HCT116 (cell line): ENCODE measurements at regions not wholly inside any gene's neighbourhood (a gene's known extent, or its start where the extent isn't known, plus 50 kb on each side); places are given as distances from the start of the nearest gene placed in this dataset.

Experiments used
- ATAC-seq: fragments of 200-7000 bp; cut with Tn5 transposase; 2 replicates; pipeline ENCODE4 v1.9.1; 2020; ENCODE audit warnings: mild to moderate bottlenecking, moderate library complexity
- BruUV-seq: library from RNA; stranded (reverse); fragments of 400-500 nt; replicated peaks from 2 replicates; lab custom pipeline; 2021; lab: Mats Ljungman, UMichigan
- CTCF ChIA-PET: fragments of 300-600 bp; sonication (Branson Sonifier 250); formaldehyde crosslinking; loops from one replicate; lab custom pipeline; 2021; ENCODE audit warnings: antibody characterized with exemption; lab: Charles Lee
- POLR2A ChIA-PET: fragments of 300-600, 350-600 bp; sonication (Branson Sonifier 250); formaldehyde crosslinking; loops from one replicate; lab custom pipeline; 2021; ENCODE audit warnings: antibody characterized with exemption; lab: Charles Lee
- RAD21 ChIA-PET, 2 experiments: fragments of 300-600 bp; sonication (Branson Sonifier 250); formaldehyde crosslinking; loops; one replicate each; lab custom pipeline; 2023; ENCODE audit warnings: low total read pairs in 2 of 2; ENCODE audit not compliant: uncharacterized antibody in 2 of 2, unreplicated experiment in 2 of 2, low non-redundant PET in 1 of 2; lab: Charles Lee
- DNase-seq: peaks from one replicate; pipeline ENCODE4 v3.0.0-alpha.2; 2010; ENCODE audit warnings: low read depth, low spot score
- H2AFZ ChIP-seq: fragments of 200-600 bp; shearing (Covaris generic), sonication (generic); 2 replicates; pipeline ENCODE4 v1.6.1; 2017; ENCODE audit warnings: low read depth, mixed run types, mixed read lengths, antibody characterized with exemption, low read length; ENCODE audit not compliant: poor library complexity, severe bottlenecking
- H3K27ac ChIP-seq: 2 replicates; pipeline ENCODE4 v1.5.1; 2012; ENCODE audit warnings: low read depth, low read length
- H3K27me3 ChIP-seq: fragments of 200-600 bp; sonication (generic); 2 replicates; pipeline ENCODE4 v1.6.1; 2016; ENCODE audit warnings: mixed run types, low read length, mixed read lengths; ENCODE audit not compliant: insufficient read depth
- H3K36me3 ChIP-seq, 2 experiments: fragments of 200-500 bp in 1 of 2; fragments of 200-600 bp in 1 of 2; sonication (Bioruptor generic) in 1 of 2; sonication (generic) in 1 of 2; 2 replicates each; pipeline versions ENCODE4 v1.5.1 to v1.6.1; 2014 to 2016; ENCODE audit warnings: low read length in 2 of 2, inconsistent platforms in 1 of 2, mixed read lengths in 1 of 2, mixed run types in 1 of 2; ENCODE audit not compliant: insufficient read depth in 2 of 2, control insufficient read depth in 1 of 2
- H3K4me1 ChIP-seq, 2 experiments: fragments of 200-600 bp in 1 of 2; sonication (generic) in 1 of 2; 2 replicates each; pipeline versions ENCODE4 v1.5.1 to v1.6.1; 2012 to 2017; ENCODE audit warnings: low read length in 2 of 2, inconsistent platforms in 1 of 2, mild to moderate bottlenecking in 1 of 2, mixed read lengths in 1 of 2, mixed run types in 1 of 2, moderate library complexity in 1 of 2; ENCODE audit not compliant: insufficient read depth in 2 of 2, control insufficient read depth in 1 of 2
- H3K4me2 ChIP-seq: fragments of 200-600 bp; sonication (generic); 2 replicates; pipeline ENCODE4 v1.6.1; 2017; ENCODE audit warnings: mixed run types, low read length, mixed read lengths
- H3K4me3 ChIP-seq, 2 experiments: fragments of 200-600 bp in 1 of 2; sonication (generic) in 1 of 2; replicated peaks in 1 of 2; 2 replicates each; pipeline ENCODE4 v1.5.1; 2011 to 2016; ENCODE audit warnings: low read length in 2 of 2, control low read depth in 1 of 2, low read depth in 1 of 2, mild to moderate bottlenecking in 1 of 2, mixed read lengths in 1 of 2, mixed run types in 1 of 2
- H3K79me2 ChIP-seq: fragments of 200-600 bp; sonication (generic); 2 replicates; pipeline ENCODE4 v1.6.1; 2017; ENCODE audit warnings: mild to moderate bottlenecking, mixed run types, low read length, moderate library complexity, mixed read lengths; ENCODE audit not compliant: insufficient read depth
- H3K9ac ChIP-seq: fragments of 200-600 bp; sonication (generic); 2 replicates; pipeline ENCODE4 v1.6.1; 2016; ENCODE audit warnings: low read length, mixed read lengths
- H3K9me2 ChIP-seq: fragments of 200-600 bp; sonication (generic), shearing (Covaris generic); 2 replicates; pipeline ENCODE4 v1.6.1; 2017; ENCODE audit warnings: mixed run types, mild to moderate bottlenecking, moderate library complexity; ENCODE audit not compliant: insufficient read depth
- H3K9me3 ChIP-seq, 2 experiments: fragments of 200-500 bp in 1 of 2; fragments of 200-600 bp in 1 of 2; sonication (Bioruptor generic) in 1 of 2; sonication (generic) in 1 of 2; 2 replicates each; pipeline ENCODE4 v1.6.1; 2014 to 2017; ENCODE audit warnings: low read length in 2 of 2, mixed read lengths in 2 of 2, inconsistent platforms in 1 of 2, low read depth in 1 of 2, mild to moderate bottlenecking in 1 of 2, mixed run types in 1 of 2, moderate library complexity in 1 of 2; ENCODE audit not compliant: control insufficient read depth in 1 of 2, insufficient read depth in 1 of 2
- H4K20me1 ChIP-seq: fragments of 200-600 bp; sonication (generic), shearing (Covaris generic); 2 replicates; pipeline ENCODE4 v1.6.1; 2017; ENCODE audit warnings: mixed run types, mild to moderate bottlenecking, moderate library complexity; ENCODE audit not compliant: insufficient read depth
- CEBPB ChIP-seq: IDR thresholded peaks from 2 replicates; pipeline ENCODE4 v1.6.1; 2012; ENCODE audit warnings: low read depth
- POLR2A ChIP-seq: IDR thresholded peaks from 2 replicates; pipeline ENCODE4 v1.7.0; 2011; ENCODE audit warnings: borderline replicate concordance; ENCODE audit not compliant: insufficient read depth, insufficient read length; ENCODE audit errors: extremely low read depth
- SIN3A ChIP-seq: IDR thresholded peaks from 2 replicates; pipeline ENCODE4 v1.6.1; 2012; ENCODE audit warnings: low read depth
- TCF7L2 ChIP-seq: IDR thresholded peaks from 2 replicates; pipeline ENCODE4 v1.7.0; 2011; ENCODE audit warnings: borderline replicate concordance, inconsistent platforms; ENCODE audit not compliant: insufficient read depth, insufficient read length; ENCODE audit errors: extremely low read depth
- YY1 ChIP-seq: IDR thresholded peaks from 2 replicates; pipeline ENCODE4 v1.6.1; 2011; ENCODE audit warnings: low read length, low read depth, moderate library complexity, mild to moderate bottlenecking; ENCODE audit not compliant: insufficient replicate concordance; ENCODE audit errors: extremely low read depth
- ZFX ChIP-seq: fragments of 450-650 bp; IDR thresholded peaks from 2 replicates; pipeline ENCODE4 v1.6.1; 2017
- ZNF274 ChIP-seq: fragments of 200-500 bp; sonication (Bioruptor generic); IDR thresholded peaks from 2 replicates; pipeline ENCODE4 v1.6.1; 2014; ENCODE audit warnings: mild to moderate bottlenecking, low read depth, low read length, inconsistent platforms
- intact Hi-C: fragments of 100-400 bp; cut with micrococcal nuclease; formaldehyde crosslinking; loops from 2 replicates; pipeline ENCODE4 v1.10.0; 2022
- TF ChIP-seq, protein P1 (sequence below): IDR thresholded peaks from 2 replicates; pipeline ENCODE4 v1.6.1; 2011; ENCODE audit warnings: mild to moderate bottlenecking, low read length, moderate library complexity; ENCODE audit not compliant: insufficient replicate concordance; ENCODE audit errors: extremely low read depth
- TF ChIP-seq, protein P2 (sequence below): IDR thresholded peaks from 2 replicates; pipeline ENCODE4 v1.6.1; 2012; ENCODE audit warnings: low read depth
- TF ChIP-seq, protein P3 (sequence below): IDR thresholded peaks from 2 replicates; pipeline ENCODE4 v1.6.1; 2012
- TF ChIP-seq, protein P4 (sequence below): IDR thresholded peaks from 2 replicates; pipeline ENCODE4 v1.6.1; 2012

DNA sequence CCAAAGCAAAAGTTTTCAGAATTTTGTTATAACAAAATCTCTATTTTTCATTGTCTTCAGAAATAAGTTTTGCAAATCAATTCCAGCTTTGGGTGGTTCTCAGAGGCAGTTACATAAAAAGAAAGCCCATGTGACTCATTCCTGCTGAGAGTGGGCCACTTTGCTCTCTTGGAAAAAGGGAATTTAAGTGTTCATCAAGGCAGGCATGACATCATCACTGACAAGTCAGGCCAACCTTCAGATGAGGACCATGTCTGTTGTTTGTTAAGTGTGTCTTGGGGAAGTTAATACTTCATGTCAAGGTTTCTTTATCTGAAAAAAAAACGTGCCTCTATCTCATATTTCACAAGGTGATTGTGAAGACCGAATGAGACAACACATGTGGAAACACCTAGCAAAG, 519.8 kb upstream of the TMPO start:
- intact Hi-C loops = no loop called here
- H2AFZ ChIP-seq = no peak overlapping the region
- H3K9me3 ChIP-seq = no peaks in the 10 kb centered on the region
- H3K27ac ChIP-seq = no peak overlapping the region
- H4K20me1 ChIP-seq = no peaks in the 10 kb centered on the region
- peaks cover 11% of the 10 kb centered on the region for H3K27me3 ChIP-seq
- H3K9ac ChIP-seq = no peak overlapping the region
- H3K79me2 ChIP-seq = no peaks in the 10 kb centered on the region
- no TSS peak for BruUV-seq
- no peaks in the 10 kb centered on the region for H3K4me1 ChIP-seq
- RAD21 ChIA-PET = no interaction called here
- no peaks in the 10 kb centered on the region for H3K36me3 ChIP-seq
- CTCF ChIA-PET = no interaction called here
- no peaks in the 10 kb centered on the region for H3K9me2 ChIP-seq
- POLR2A ChIA-PET = no interaction called here
- TF ChIP-seq TCF7L2 = no peak
- TF ChIP-seq POLR2A = no peak
- no peak for TF ChIP-seq YY1
- TF ChIP-seq, protein P1, sequence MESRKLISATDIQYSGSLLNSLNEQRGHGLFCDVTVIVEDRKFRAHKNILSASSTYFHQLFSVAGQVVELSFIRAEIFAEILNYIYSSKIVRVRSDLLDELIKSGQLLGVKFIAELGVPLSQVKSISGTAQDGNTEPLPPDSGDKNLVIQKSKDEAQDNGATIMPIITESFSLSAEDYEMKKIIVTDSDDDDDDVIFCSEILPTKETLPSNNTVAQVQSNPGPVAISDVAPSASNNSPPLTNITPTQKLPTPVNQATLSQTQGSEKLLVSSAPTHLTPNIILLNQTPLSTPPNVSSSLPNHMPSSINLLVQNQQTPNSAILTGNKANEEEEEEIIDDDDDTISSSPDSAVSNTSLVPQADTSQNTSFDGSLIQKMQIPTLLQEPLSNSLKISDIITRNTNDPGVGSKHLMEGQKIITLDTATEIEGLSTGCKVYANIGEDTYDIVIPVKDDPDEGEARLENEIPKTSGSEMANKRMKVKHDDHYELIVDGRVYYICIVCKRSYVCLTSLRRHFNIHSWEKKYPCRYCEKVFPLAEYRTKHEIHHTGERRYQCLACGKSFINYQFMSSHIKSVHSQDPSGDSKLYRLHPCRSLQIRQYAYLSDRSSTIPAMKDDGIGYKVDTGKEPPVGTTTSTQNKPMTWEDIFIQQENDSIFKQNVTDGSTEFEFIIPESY = no peak
- TF ChIP-seq, protein P2, sequence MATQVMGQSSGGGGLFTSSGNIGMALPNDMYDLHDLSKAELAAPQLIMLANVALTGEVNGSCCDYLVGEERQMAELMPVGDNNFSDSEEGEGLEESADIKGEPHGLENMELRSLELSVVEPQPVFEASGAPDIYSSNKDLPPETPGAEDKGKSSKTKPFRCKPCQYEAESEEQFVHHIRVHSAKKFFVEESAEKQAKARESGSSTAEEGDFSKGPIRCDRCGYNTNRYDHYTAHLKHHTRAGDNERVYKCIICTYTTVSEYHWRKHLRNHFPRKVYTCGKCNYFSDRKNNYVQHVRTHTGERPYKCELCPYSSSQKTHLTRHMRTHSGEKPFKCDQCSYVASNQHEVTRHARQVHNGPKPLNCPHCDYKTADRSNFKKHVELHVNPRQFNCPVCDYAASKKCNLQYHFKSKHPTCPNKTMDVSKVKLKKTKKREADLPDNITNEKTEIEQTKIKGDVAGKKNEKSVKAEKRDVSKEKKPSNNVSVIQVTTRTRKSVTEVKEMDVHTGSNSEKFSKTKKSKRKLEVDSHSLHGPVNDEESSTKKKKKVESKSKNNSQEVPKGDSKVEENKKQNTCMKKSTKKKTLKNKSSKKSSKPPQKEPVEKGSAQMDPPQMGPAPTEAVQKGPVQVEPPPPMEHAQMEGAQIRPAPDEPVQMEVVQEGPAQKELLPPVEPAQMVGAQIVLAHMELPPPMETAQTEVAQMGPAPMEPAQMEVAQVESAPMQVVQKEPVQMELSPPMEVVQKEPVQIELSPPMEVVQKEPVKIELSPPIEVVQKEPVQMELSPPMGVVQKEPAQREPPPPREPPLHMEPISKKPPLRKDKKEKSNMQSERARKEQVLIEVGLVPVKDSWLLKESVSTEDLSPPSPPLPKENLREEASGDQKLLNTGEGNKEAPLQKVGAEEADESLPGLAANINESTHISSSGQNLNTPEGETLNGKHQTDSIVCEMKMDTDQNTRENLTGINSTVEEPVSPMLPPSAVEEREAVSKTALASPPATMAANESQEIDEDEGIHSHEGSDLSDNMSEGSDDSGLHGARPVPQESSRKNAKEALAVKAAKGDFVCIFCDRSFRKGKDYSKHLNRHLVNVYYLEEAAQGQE = no peak
- TF ChIP-seq, protein P3, sequence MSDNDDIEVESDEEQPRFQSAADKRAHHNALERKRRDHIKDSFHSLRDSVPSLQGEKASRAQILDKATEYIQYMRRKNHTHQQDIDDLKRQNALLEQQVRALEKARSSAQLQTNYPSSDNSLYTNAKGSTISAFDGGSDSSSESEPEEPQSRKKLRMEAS = no peak
- TF ChIP-seq, protein P4, sequence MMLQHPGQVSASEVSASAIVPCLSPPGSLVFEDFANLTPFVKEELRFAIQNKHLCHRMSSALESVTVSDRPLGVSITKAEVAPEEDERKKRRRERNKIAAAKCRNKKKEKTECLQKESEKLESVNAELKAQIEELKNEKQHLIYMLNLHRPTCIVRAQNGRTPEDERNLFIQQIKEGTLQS = no peak
- TF ChIP-seq ZFX = no peak
- TF ChIP-seq CEBPB = no peak
- no peak for TF ChIP-seq SIN3A
- no peak for TF ChIP-seq ZNF274
- ATAC-seq (no peak), DNase-seq (no peak)
- no peak overlapping the region for H3K4me2 ChIP-seq
- no peak overlapping the region for H3K4me3 ChIP-seq
